ENCODE measurements at regions not wholly inside any gene's neighbourhood (a gene's known extent, or its start where the extent isn't known, plus 50 kb on each side); places are given as distances from the start of the nearest gene placed in this dataset.

DNA sequence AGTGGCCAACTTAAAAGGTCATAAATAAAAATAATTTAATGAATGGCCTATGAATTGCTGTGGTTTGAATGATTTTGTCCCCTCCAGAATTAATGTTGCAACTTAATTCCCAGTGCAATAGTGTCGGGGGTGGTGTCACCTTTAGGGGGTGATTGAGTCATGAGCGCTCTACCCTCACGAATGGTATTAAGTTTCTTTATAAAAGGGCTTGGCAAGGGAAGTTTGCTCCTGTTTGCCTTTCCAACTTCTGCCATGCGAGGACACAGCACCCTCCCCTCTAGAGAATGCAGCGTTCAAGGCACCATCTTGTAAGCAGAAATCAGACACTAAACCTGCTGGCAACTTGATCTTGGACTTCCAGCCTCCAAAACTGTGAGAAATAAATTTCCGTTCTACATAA lies 253.3 kb downstream of the ATXN7L3B start:
- no peak for DNase-seq (ENCODE audit: low read depth)
- TF ChIP-seq MYC (IDR thresholded peaks at IDR 0.05; ENCODE audit: low read depth, low read length): no peak
- no peak for TF ChIP-seq POLR2A (IDR thresholded peaks at IDR 0.05; ENCODE audit: extremely low read depth, insufficient read length)
- TF ChIP-seq, protein P1, sequence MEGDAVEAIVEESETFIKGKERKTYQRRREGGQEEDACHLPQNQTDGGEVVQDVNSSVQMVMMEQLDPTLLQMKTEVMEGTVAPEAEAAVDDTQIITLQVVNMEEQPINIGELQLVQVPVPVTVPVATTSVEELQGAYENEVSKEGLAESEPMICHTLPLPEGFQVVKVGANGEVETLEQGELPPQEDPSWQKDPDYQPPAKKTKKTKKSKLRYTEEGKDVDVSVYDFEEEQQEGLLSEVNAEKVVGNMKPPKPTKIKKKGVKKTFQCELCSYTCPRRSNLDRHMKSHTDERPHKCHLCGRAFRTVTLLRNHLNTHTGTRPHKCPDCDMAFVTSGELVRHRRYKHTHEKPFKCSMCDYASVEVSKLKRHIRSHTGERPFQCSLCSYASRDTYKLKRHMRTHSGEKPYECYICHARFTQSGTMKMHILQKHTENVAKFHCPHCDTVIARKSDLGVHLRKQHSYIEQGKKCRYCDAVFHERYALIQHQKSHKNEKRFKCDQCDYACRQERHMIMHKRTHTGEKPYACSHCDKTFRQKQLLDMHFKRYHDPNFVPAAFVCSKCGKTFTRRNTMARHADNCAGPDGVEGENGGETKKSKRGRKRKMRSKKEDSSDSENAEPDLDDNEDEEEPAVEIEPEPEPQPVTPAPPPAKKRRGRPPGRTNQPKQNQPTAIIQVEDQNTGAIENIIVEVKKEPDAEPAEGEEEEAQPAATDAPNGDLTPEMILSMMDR (IDR thresholded peaks at IDR 0.05; ENCODE audit: low read depth, low read length): no peak
- TF ChIP-seq MAX (IDR thresholded peaks at IDR 0.05; ENCODE audit: low read depth, low read length): no peak
- no peak overlapping the region for H3K4me3 ChIP-seq (ENCODE audit: low read depth, low read length)

- no peak for DNase-seq (ENCODE audit: low read depth)
- no peak for TF ChIP-seq POLR2A (IDR thresholded peaks at IDR 0.05; ENCODE audit: extremely low read depth, insufficient read length)
- TF ChIP-seq, protein P1 (IDR thresholded peaks at IDR 0.05; ENCODE audit: low read depth, low read length): no peak
- TF ChIP-seq MYC (IDR thresholded peaks at IDR 0.05; ENCODE audit: low read depth, low read length): no peak
- no peak for TF ChIP-seq MAX (IDR thresholded peaks at IDR 0.05; ENCODE audit: low read depth, low read length)
Measured at GRCh38 chr12:74791365-74791764, 253.7 kb downstream of the ATXN7L3B start.

GRCh38 chr12:74794522-74794921 lies 256.9 kb downstream of the ATXN7L3B start:
- no peak overlapping the region for H3K4me3 ChIP-seq (ENCODE audit: low read depth, low read length)
- no peak for DNase-seq (ENCODE audit: low read depth)
- TF ChIP-seq, protein P1 (IDR thresholded peaks at IDR 0.05; ENCODE audit: low read depth, low read length): no peak
- TF ChIP-seq MAX (IDR thresholded peaks at IDR 0.05; ENCODE audit: low read depth, low read length) (no peak), MYC (IDR thresholded peaks at IDR 0.05; ENCODE audit: low read depth, low read length) (no peak), POLR2A (IDR thresholded peaks at IDR 0.05; ENCODE audit: extremely low read depth, insufficient read length) (no peak)

More at GRCh38 chr12:74791365-74791764, 253.7 kb downstream of the ATXN7L3B start:
- H3K4me3 ChIP-seq (ENCODE audit: low read depth, low read length): no peak overlapping the region

DNA sequence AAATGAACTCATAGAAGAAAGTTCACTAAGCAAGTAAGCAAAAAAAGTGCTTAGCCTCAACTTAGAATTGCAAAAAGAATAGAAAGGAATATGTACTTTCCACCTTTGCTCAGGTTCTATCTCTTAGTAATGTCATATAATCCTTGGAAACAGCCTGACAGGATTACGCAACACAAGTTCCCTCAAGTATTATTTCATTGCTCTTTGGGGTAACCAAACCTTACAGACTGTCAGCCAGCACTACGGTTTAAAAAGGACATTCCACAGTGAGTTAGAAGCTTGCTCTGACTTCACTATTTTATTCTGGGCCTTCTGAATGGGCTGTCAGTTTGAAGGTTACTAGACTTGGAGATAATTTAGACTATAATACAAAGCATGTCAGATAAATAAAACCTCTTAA lies 264.0 kb downstream of the ATXN7L3B start:
- no peak overlapping the region for H3K4me3 ChIP-seq (ENCODE audit: low read depth, low read length)
- peak; percentile 26 for DNase-seq (ENCODE audit: low read depth)
- no peak for TF ChIP-seq MYC (IDR thresholded peaks at IDR 0.05; ENCODE audit: low read depth, low read length)
- TF ChIP-seq POLR2A (IDR thresholded peaks at IDR 0.05; ENCODE audit: extremely low read depth, insufficient read length): no peak
- no peak for TF ChIP-seq MAX (IDR thresholded peaks at IDR 0.05; ENCODE audit: low read depth, low read length)
- TF ChIP-seq, protein P1 (IDR thresholded peaks at IDR 0.05; ENCODE audit: low read depth, low read length): no peak

DNA sequence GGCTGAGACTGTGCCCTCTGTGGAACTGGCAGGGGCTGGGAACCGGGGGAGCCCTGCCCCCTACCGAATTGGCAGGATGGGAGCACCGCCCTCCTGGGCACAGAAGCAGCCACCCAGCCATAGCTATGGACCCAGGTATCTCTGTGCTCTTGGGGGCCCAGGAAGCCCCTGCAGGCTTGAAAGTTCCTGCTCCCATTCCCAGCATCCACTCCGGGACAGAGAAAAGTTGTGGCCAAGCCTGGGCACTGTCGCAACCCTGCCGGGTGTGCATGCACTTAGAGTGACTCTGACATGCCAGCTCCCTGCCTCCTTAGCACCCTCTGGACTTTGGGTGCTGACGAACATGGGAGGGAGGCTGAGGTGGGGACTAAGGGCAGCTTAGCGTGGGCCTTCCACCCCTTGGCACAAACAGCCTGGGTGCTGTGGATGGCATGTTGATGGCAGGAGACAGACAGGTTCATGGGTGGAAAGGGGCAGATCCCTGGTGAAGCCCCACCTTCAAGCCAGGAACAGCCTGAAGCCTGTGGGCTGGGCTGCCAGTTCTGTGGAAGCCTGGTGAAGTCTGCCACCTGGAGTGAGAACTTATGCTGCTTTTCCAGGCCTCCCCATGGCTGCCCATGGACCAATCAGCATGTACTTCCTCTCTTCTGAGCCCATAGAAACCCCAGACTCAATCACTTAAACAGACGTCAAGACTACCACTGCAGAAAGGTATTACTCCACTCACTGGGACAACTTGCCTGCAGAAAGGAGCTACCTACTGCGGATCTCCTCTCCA lies 279.0 kb downstream of the ATXN7L3B start:
- H3K4me3 ChIP-seq (ENCODE audit: low read depth, low read length): no peak overlapping the region
- TF ChIP-seq, protein P1 (IDR thresholded peaks at IDR 0.05; ENCODE audit: low read depth, low read length): no peak
- no peak for TF ChIP-seq MAX (IDR thresholded peaks at IDR 0.05; ENCODE audit: low read depth, low read length)
- TF ChIP-seq POLR2A (IDR thresholded peaks at IDR 0.05; ENCODE audit: extremely low read depth, insufficient read length): no peak
- no peak for TF ChIP-seq MYC (IDR thresholded peaks at IDR 0.05; ENCODE audit: low read depth, low read length)
- peak; percentile 14 for DNase-seq (ENCODE audit: low read depth)

All from NB4 (cell line).